Panc1 (cell line): ENCODE measurements at regions not wholly inside any gene's neighbourhood (a gene's known extent, or its start where the extent isn't known, plus 50 kb on each side); places are given as distances from the start of the nearest gene placed in this dataset.

Experiments
- ATAC-seq: fragments of 200-7000 bp; cut with Tn5 transposase; 2 replicates; pipeline ENCODE4 v1.9.1; 2020; ENCODE audit warnings: mild to moderate bottlenecking, moderate library complexity
- BruUV-seq: library from RNA; stranded (reverse); fragments of 400-500 nt; replicated peaks from 2 replicates; lab custom pipeline; 2021; lab: Mats Ljungman, UMichigan
- CTCF ChIA-PET: fragments of 300-600 bp; sonication (Branson Sonifier 250); formaldehyde crosslinking; loops from one replicate; lab custom pipeline; 2022; ENCODE audit warnings: antibody characterized with exemption; lab: Charles Lee
- POLR2A ChIA-PET: fragments of 300-600 bp; sonication (Branson Sonifier 250); formaldehyde crosslinking; loops from one replicate; lab custom pipeline; 2022; ENCODE audit warnings: antibody characterized with exemption; lab: Charles Lee
- DNase-seq: peaks from one replicate; pipeline ENCODE4 v3.0.0-alpha.2; 2010; ENCODE audit warnings: low read depth, low spot score
- H3K27ac ChIP-seq: 2 replicates; pipeline ENCODE4 v1.5.1; 2011; ENCODE audit warnings: mild to moderate bottlenecking, low read length, inconsistent platforms
- H3K27me3 ChIP-seq: fragments of 200-500 bp; sonication (Bioruptor generic); 2 replicates; pipeline ENCODE4 v1.6.0; 2014; ENCODE audit warnings: low read length, inconsistent platforms; ENCODE audit not compliant: control insufficient read depth, insufficient read depth
- H3K36me3 ChIP-seq: fragments of 200-500 bp; sonication (Bioruptor generic); 2 replicates; pipeline ENCODE4 v1.5.1; 2014; ENCODE audit warnings: inconsistent platforms, mild to moderate bottlenecking, low read length, moderate library complexity; ENCODE audit not compliant: control insufficient read depth, insufficient read depth
- H3K4me1 ChIP-seq: 2 replicates; pipeline ENCODE4 v1.5.1; 2011; ENCODE audit warnings: inconsistent platforms, mild to moderate bottlenecking, low read length, moderate library complexity; ENCODE audit not compliant: control insufficient read depth, insufficient read depth
- H3K4me3 ChIP-seq, 2 experiments: 2 replicates each; pipeline ENCODE4 v1.5.1; 2011 to 2012; ENCODE audit warnings: low read depth in 2 of 2, low read length in 2 of 2, mild to moderate bottlenecking in 2 of 2, inconsistent platforms in 1 of 2, moderate library complexity in 1 of 2
- H3K9me3 ChIP-seq: fragments of 200-500 bp; sonication (Bioruptor generic); 2 replicates; pipeline ENCODE4 v1.5.1; 2014; ENCODE audit warnings: low read depth, mild to moderate bottlenecking, inconsistent platforms, low read length, moderate library complexity; ENCODE audit not compliant: control insufficient read depth, insufficient read depth
- CTCF ChIP-seq: fragments of 450-650 bp; IDR thresholded peaks from 2 replicates; pipeline ENCODE4 v1.5.1; 2017; ENCODE audit warnings: mild to moderate bottlenecking
- POLR2AphosphoS5 ChIP-seq: IDR thresholded peaks from 2 replicates; pipeline ENCODE4 v1.6.1; 2012; ENCODE audit warnings: mild to moderate bottlenecking, low read depth, low read length, moderate library complexity
- REST ChIP-seq, 2 experiments: IDR thresholded peaks; 2 replicates each; pipeline ENCODE4 v1.6.1; 2011 to 2012; ENCODE audit warnings: low read depth in 2 of 2, control low read depth in 1 of 2, low read length in 1 of 2, mild to moderate bottlenecking in 1 of 2, moderate library complexity in 1 of 2; ENCODE audit not compliant: insufficient read depth in 1 of 2
- SIN3A ChIP-seq: IDR thresholded peaks from 2 replicates; pipeline ENCODE4 v1.6.1; 2012; ENCODE audit warnings: low read depth, mild to moderate bottlenecking, low read length, moderate library complexity, borderline replicate concordance; ENCODE audit not compliant: insufficient read depth
- TCF7L2 ChIP-seq: IDR thresholded peaks from 2 replicates; pipeline ENCODE4 v1.6.1; 2011; ENCODE audit warnings: mild to moderate bottlenecking, low read depth, low read length, inconsistent platforms
- in situ Hi-C: cut with HindIII; loops from 2 replicates; pipeline ENCODE4 v1.10.0; 2016; ENCODE audit warnings: low sequenced_read_pairs, low pct_unique_long_range_greater_than_20kb
- intact Hi-C: fragments of 100-400 bp; cut with micrococcal nuclease; formaldehyde crosslinking; loops from one replicate; pipeline ENCODE4 v1.10.0; 2022; ENCODE audit not compliant: unreplicated experiment

GRCh38 chr9:107905308-107906020, 415.9 kb upstream of the KLF4 start:
- Histone ChIP-seq H3K27me3 (no peaks in the 10 kb centered on the region), H3K4me3 (no peak overlapping the region), H3K9me3 (no peaks in the 10 kb centered on the region), H3K36me3 (no peaks in the 10 kb centered on the region), H3K27ac (no peak overlapping the region), H3K4me1 (no peaks in the 10 kb centered on the region)
- intact Hi-C loops (no loop called here), in situ Hi-C loops (no loop called here)
- BruUV-seq: no TSS peak
- DNase-seq: no peak
- no peak for ATAC-seq
- CTCF ChIA-PET: no interaction called here
- POLR2A ChIA-PET: no interaction called here
- TF ChIP-seq POLR2AphosphoS5: no peak
- TF ChIP-seq REST (IDR thresholded peaks at IDR 0.05; ENCODE audit: insufficient read depth in 1 of 2, low read depth in 2 of 2, low read length in 1 of 2): no peak
- TF ChIP-seq CTCF: no peak
- no peak for TF ChIP-seq SIN3A
- no peak for TF ChIP-seq TCF7L2

- CTCF ChIA-PET: no interaction called here
- DNase-seq (no peak), ATAC-seq (no peak)
- Histone ChIP-seq H3K27me3 (no peaks in the 10 kb centered on the region), H3K36me3 (no peaks in the 10 kb centered on the region), H3K4me3 (no peak overlapping the region), H3K9me3 (no peaks in the 10 kb centered on the region), H3K27ac (no peak overlapping the region), H3K4me1 (no peaks in the 10 kb centered on the region)
- POLR2A ChIA-PET: no interaction called here
- intact Hi-C loops: no loop called here
- no TSS peak for BruUV-seq
- TF ChIP-seq REST (IDR thresholded peaks at IDR 0.05; ENCODE audit: insufficient read depth in 1 of 2, low read depth in 2 of 2, low read length in 1 of 2) (no peak), SIN3A (no peak), CTCF (no peak), POLR2AphosphoS5 (no peak), TCF7L2 (no peak)
- in situ Hi-C loops: no loop called here
Observed at GRCh38 chr9:107899961-107900330, 410.4 kb upstream of the KLF4 start.
